Stimulated activated CD4-positive, alpha-beta T cell treated with anti-CD3 and anti-CD28 coated beads, Interleukin-1b, Interleukin-23, amount 100 ng/mL, for 48 hours (primary cell): ENCODE measurements at regions not wholly inside any gene's neighbourhood (a gene's known extent, or its start where the extent isn't known, plus 50 kb on each side); places are given as distances from the start of the nearest gene placed in this dataset.
"Not testable (repeated sequence)": the region's sequence is repeated elsewhere in the genome, so short reads cannot be mapped to it uniquely, and the experiment has no call there.

Source experiments
- DNase-seq: peaks from one replicate; pipeline ENCODE4 v3.0.0-alpha.2; 2020

DNA sequence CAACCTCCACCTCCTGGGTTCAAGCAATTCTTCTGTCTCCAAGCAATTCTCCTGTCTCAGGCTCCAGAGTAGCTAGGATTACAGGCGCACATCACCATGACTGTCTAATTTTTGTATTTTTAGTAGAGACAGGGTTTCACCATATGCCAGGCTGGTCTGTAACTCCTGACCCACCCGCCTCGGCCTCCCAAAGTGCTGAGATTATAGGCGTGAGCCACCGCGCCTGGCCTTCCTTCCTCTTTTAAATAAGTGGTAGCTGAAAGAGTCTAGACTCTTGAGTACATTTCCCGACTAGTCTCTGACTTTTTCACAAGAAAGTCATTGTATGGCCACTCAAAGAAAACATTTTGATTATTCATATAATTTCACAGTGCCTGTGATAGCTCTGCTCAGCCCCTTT is 636.2 kb upstream of the ANKRD30A start:
- DNase-seq, result no peak

DNA sequence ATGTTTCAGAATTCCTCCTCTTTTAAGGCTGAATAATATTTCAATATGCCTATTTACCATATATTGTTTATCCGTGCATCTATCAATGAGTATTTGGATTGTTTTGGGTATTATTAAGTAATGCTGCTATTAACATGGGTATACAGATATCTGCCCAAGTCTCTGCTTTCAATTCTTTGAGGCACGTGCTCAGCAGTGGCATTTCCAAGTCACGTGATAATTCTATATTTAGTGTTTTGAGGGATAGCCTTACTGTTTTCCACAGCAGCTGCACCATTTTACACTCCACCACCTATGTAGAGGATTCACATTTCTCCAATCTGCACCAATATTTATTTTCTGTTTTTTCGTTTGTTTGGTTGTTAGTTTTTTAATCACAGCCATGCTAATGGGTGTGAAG is 636.8 kb upstream of the ANKRD30A start:
- no peak for DNase-seq

DNA sequence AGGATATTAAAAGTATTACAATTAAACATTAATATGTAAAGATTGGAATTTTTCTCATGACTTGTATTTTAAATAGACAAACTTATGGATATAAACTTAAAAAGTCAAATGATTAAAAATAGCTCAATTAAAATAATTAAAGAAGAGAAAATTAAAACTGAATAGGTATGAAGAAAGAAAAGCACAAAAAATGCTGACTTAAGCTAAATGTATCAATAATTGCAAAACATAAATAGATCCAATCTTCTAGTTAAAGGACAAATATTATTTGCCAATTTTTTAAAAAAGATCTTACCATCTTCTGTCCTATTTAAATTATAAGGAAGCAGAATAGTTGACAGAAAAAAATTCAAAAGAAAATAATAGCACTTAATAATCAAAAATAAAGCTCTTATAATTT is 646.3 kb upstream of the ANKRD30A start:
- DNase-seq, result no peak

DNA sequence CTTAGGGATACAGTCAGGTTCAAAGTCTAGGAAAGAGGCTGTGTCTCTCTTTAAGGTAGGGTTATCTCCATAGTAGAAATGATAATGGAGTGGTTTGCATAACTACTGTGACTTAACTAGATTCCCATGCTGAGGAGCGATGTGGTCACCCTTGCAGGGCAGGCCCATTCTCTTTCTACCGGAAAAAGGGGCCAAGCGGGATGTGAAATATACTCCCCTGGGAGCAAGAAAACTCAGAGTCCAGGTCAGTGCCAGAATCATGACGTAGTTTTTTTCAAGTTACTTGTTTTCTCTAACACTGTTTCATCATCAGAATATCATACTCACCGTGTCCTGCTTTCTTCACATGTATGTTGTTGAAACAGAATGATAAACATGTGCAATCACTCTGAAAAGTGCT is 649.0 kb upstream of the ANKRD30A start:
- no peak for DNase-seq

DNA sequence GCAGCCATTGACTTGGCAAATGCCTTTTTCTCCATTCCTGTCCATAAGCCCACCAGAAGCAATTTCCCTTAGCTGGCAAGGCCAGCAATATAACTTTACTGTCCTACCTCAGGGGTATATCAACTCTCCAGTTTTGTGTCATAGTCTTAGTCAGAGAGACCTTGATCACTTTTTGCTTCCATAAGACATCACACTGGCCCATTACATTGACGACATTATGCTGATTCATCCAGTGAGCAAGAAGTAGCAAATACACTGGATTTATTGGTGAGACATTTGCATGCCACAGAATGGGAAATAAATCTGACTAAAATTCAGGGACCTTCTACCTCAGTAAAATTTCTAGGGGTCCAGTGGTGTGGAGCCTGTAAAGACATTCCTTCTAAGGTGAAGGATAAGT is 649.7 kb upstream of the ANKRD30A start:
- DNase-seq, result no peak

DNA sequence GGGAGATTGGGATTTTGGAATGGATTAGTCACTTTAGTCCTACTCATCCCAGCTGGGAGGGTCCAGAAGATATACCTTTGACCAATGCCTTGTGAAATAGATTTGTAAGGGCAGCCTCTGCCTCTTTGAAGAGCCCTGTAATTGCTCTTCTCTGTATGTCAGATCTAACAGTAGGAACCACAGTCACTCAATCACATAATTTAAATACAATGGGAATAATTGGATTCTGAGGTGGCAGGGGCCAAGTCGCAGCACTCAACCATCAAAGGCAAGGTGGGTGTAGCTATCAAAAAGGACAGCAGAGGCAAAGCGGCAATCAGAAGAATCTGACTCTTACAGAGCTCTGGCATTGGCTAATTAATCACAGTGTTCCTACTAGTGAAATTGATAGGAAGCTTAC is 650.9 kb upstream of the ANKRD30A start:
- DNase-seq, result no peak

DNA sequence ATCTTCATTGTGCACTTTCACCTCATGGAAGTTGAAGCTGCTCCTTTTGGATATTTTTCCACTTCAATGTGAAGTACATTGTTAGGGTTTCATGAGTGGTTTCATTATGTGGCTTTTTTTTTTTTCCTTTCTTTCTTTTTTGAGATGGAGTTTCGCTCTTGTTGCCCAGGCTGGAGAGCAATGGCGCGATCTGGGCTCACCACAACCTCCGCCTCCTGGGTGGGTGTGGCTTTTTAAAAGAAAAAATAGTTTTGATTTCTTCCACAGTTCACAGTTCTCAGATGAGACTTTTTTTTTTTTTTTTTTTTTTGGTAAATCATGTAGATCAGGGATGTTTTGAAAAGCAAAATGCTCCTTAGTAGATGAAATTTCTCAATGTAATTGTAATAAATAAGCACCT is 652.3 kb upstream of the ANKRD30A start:
- DNase-seq, result no peak

DNA sequence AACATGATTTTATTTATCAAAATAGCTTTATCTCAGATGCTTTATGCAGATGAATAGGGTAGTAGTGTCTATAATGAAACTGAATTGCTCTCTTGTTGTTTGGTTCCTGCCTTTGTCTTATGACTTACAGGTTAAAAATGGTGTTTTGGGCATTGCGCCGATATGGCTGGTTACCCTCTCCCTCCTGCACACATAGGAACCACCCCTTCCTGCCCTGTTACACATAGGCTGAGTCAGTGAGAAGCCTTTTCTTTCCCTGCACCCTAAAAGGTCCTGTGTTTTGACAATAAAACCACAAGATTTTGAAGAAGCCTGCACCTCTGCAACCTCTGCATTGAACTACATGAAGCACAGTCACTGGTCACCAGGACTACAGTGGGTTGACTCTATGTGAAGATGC is 655.8 kb upstream of the ANKRD30A start:
- DNase-seq, result no peak

DNA sequence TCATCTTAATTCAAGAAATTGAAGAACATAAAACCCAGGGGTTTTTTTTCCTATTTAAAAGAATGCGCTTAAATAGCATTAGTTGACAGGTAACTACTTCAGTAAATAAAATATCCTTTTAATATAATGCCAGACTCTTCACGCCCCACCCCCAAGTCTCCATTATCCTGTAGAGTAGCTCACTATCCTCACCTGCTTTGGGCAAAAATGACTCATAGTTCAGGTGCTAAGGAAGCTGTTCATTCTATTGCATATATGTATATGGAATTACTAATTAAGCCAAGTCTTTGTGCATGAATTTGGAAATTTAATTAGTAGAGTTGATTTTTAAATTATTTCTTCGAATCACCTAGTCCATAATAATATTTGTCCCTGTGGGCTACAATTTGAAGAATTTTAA is 656.8 kb upstream of the ANKRD30A start:
- no peak for DNase-seq

DNA sequence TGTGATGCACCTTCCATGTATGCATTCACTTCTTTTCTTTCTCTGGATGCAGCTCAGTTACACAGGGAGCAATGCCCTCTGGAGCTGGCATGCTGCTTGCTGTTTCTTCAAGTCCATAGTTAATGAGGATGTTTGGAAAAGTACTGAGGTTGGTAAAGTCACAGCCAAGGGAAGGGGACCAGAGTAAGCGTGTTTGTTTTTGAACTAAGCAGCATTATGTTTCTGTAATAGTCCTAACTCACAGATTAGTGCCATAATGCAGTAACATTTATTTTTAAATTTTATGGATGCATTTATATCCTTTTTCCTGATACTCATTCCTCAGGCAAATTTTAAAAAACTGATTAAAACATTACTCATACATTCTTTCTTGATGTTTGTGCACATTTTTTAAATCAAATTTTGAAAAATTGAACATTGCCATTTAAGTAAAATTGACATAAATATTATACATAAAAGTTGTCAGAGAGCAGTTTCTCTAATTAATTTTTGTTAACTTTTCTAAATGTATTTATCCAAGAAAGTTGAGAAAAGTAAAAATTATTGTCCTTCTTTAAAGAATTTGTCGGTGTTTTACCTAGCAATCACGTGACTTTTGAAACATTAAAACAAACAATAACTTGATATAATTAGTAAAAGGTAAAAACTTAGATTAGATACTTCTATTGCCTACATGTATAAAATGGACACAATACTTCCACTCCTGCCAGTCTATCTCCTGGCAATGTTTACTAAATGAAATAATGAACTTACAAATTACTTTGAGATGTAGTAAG is 659.6 kb upstream of the ANKRD30A start:
- no peak for DNase-seq

DNA sequence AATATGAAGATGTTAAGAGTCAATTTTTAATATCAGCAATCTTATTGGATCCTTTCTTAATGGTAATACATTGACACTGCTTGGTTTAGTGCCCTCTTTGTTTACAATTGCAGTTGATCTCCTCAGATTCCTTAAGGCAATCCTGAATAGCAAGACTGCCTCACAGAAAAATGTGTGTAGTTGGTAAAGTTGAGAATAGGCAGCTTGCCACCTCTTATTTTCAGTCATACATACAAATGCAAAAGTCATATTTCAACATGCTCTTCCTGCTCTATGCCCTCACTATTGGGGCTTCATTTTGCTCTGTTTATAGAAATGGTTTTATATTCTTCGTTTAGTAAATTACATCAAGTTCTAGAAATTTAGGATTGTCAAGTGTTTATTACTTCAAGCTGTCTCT is 661.1 kb upstream of the ANKRD30A start:
- DNase-seq, result no peak

DNA sequence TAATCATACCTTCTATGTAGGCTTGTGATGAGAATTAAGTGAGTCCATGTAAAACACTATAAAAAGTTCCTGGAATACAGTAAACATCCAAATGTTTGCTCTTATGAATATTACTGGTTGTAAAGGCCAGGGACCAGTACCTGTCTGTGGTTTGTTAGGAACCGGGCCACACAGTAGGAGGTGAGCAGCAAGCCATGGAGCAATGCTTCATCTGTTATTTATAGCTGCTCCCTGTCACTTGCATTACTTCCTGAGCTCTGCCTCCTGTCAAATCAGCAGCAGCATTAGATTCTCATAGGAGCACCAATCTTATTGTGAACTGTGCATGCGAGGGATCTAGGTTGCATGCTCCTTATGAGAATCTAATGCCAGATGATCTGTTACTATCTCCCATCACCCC is 662.0 kb upstream of the ANKRD30A start:
- no peak for DNase-seq

DNA sequence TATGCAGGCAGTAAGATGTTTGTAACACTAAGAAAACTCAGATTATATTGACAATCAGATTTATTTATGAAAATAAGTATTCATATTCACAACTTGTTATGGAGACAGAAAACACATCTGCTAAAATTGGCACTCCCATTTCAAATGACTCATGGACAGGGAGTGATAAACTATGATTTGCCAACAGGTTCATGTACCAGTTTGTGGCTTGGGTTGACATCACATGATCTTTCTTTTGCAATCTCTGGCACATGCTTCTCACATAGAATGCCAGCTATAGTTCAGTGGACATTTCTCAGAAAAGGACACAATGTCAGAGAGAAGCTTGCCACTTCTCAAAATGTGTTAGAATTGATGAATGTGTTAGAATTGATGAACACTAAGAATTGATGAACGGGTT is 663.2 kb upstream of the ANKRD30A start:
- no peak for DNase-seq

DNA sequence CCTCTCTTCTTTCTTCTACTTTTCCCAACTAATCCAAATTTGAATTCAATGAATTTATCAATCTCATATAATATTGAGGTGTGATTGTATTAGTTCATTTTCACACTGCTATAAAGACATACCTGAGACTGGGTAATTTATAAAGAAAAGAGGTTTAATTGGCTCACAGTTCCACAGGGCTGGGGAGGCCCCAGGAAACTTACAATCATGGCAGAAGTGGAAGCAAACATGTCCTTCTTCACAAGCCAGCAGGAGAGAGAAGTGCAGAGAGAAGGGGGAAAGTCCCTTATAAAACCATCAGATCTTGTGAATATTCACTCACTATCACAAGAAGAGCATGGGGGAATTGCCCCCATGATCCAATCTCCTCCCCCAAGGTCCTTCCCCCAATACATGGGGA is 667.0 kb upstream of the ANKRD30A start:
- not testable (repeated sequence) for DNase-seq

DNA sequence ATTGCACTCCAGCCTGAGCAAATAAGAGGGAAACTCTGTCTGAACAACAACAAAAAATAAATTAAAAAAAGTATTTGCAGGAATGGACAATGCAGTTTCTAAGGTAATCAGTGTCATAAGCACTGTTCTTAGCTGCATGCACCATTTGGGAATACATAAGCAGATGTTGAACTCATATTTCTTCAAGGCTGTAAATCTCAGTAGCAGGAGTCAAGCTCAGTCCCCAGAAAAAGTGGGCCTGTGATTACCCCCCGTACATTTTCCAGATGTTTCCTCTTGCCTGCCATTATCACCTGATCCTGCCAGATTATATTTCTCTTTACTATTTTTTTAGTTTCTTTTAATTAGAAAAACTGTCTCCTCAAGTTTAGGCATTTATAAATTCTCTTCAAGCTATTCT is 667.6 kb upstream of the ANKRD30A start:
- no peak for DNase-seq

DNA sequence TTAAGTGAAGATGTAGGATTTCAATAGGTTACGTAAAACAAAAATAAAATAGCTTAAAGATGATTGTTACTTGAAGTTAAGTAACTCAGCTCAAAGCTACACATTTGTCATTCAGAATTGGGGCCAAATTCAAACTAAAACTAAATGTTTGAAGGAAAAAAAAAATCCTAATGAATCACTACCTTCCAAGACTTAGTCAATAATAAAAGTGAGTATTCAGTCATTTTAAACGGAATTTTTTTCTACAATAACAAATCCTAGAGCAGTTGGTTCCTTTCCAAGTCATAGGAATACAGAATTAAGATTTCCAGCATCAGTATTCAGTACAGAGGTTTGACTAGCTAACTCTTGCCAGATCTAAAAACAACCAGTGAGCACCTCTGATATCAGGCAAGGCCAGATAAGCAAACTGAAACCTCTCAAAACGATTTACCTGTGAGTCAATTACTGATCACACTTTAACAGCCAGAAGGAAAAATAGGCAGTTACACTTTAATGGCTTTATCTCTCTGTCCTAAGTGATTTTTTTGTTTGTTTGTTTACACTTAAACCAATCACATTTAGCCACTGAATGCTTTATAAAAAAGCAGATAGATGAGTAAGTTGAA is 669.8 kb upstream of the ANKRD30A start:
- DNase-seq, result no peak

DNA sequence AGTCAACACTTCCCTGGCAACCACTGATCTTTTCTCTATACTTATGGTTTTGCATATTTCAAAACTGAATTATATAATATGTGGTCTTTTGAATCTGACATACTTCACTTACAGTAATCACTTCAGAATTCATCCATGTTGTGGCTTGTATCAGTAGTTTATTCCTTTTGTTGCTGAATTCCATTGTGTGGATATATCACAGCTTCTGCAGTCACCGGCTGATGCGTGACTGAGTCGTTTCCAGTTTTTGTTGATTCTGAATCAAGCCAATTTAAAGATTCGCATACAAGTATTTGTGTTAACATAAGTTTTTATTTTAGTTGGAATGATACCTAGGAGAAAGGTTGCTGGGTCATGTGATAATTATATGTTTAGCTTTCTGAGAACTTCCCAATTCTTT is 672.5 kb upstream of the ANKRD30A start:
- no peak for DNase-seq

DNA sequence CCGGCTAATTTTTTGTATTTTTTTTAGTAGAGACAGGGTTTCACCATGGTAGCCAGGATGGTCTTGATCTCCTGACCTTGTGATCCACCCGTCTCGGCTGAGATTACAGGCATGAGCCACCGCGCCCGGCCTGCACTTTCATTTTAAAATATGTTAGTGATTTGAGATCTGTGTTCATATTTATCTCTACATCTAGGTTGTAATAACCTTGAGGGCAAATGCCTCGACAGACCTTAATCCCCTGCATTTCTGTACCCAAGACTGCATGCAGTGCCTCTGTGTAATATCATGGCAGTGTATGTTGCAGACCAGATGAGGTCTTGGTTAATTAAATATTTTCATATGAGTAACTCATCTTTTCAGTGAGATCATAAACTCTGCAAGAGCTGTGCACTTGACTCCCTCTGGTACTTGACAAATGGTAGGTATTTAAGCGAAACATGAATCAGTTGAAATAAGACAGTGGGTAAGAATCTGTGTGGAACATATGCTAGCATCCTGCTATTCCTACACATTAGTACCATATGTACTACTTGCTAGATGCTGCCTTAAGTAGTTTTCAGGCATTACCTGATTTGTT is 673.9 kb upstream of the ANKRD30A start:
- no peak for DNase-seq

DNA sequence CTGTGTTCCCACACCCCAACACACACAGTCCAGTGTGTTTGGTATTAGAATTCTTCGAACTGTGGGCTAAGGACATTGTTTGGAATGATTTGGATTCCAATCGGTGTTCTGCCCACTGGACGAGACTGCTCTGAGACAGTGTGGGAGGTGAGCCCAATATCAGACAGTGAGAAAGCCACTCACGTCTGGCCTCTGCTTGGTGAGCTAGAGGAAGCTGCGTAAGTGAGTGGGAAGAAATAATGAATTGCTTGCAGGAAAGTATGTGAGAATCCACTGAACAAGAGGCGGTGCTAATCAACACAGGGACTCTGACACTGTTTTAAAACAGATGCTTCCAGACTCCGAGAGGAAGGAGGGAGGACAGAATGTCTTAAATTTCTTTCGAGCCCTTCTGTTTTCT is 675.0 kb upstream of the ANKRD30A start:
- no peak for DNase-seq

DNA sequence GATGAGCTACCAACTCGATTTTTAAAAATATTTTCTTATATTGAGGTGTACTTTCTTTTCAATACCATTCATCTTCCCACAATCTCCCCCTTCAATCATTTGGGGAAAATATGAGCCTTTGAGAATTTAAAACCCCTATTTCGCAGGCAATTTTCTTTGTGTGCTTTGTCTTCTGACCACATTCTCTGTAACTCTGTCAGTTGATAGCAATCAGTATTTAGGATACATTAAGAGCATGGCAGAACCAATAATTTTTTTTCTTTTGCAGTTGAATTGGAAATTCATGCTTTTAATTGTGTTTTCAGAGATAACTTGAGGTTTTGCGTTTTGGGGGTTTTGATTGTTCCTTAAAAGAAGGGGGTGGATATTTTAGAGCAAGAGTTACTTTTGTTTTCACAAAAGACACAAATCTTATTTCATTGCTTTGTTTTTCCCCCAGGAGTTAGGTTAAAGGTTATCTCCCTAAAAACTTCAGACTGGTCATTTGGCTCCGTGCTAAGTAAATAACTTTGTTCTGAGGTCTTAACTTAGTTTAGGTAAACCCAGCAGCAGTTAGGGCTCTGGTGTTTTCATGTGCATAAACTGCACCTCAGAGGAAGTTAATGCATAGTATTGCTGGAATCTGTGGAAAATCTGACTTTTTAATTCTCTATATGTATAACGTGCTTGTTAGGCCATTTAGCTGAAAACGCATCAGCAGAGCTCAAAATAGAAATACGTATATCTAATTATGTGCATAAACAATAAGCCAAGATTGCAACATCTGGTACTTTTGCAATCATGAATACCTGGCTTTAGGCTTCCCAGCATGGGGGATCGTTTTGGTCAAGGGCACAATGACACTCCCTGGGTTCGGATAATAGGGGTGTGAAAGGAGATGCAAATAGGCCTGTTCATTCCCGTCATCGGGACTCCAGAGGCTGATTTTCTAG is 676.4 kb upstream of the ANKRD30A start:
- no peak for DNase-seq

DNA sequence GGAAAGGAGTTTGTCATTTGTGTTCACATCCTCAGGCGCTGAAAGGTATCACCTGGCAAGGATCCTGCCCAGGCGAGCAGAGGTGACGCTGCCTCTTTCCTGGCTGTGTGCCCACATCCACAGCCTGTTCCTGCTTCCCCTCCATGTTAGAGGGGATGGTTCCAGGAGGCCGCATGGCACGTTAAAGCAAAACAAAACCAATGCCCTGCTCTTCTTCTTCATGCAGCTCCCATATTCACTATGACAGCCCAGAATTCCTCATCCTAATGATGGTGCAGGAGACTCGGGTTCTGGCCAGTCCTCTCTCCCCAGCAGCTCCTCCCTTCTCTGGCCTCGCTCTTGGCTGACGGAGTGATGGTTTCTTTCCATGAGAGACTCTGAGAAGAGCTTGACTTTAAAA is 678.5 kb upstream of the ANKRD30A start:
- DNase-seq, result no peak

DNA sequence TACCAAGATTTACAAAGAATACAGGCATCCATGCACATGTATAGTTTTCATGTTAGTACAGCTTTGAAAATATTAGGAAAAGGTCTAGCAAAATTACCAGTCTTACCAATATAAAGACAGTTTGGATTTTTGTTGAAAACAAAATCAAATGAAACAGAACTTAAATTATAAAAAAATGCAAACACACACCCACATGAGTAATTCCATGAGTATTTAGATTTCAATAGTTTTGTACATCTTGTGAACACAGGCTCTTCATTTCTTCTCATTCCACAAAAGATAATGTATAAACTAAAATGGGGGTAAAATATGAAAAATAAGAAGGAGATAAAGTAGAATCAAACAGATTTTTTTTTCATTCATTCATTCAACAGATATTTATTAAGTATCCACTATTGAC is 682.2 kb upstream of the ANKRD30A start:
- DNase-seq, result no peak

DNA sequence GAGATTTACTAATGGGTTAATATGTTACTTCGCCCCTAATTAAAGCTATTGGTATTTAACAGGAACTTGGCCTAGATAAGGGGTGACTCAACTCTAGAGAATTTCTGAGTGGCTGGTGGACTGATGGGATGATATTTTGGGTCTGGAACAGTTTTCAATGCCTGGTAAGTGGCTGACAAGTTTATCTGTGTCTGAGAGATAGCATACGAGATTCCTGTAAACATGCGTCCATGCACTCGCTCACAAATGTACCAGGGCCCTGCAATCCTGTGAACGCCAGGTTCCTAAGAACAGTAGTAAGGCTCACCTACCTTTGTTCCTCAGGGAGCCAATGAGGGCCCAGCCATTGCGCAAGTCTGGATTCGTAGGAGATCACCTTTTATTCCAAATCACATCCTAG is 683.8 kb upstream of the ANKRD30A start:
- no peak for DNase-seq

DNA sequence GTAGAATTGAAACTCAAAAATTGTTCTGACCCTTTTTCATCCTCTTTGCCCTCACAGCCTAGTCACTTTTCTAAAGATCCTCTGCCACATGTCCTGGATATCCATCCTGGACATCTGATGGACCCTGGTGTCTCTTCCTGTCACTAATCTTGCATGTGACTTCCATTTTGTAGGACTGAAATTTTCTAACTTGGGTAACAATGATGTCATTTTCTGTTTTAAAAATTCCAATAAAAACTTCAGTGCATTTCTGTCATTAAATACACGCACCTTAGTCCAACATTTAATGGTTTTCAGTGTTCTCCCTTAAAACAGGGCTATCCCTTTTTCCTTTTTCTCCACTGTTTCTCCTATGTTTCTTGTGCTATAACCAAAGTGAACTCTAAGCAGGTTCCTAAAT is 684.9 kb upstream of the ANKRD30A start:
- DNase-seq, result no peak
